NCI-H510A (cell line): ENCODE measurements at regions not wholly inside any gene's neighbourhood (a gene's known extent, or its start where the extent isn't known, plus 50 kb on each side); places are given as distances from the start of the nearest gene placed in this dataset.

Experiments used
- DNase-seq: peaks from one replicate; lab custom pipeline; 2025; lab: John Stamatoyannopoulos, UW

DNA sequence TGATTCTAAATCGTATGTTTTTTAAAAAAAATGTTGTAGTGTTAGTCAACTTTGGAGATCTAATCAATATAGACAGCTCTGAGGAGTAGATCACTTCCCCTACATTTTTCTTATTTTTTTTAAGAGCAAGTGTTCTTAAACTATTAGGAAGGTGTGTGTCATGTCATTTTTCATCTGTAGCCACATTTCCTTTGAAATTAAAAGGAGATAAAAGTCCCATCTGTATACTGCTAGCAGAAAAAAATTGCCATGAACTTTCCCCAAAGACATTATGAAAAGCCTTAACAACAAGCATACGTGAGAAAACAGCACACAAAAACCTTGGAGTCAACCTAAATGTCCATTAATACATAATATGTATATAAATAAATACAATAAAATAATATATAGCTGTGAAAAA is 286.6 kb downstream of the ETS1 start:
- no peak for DNase-seq

DNA sequence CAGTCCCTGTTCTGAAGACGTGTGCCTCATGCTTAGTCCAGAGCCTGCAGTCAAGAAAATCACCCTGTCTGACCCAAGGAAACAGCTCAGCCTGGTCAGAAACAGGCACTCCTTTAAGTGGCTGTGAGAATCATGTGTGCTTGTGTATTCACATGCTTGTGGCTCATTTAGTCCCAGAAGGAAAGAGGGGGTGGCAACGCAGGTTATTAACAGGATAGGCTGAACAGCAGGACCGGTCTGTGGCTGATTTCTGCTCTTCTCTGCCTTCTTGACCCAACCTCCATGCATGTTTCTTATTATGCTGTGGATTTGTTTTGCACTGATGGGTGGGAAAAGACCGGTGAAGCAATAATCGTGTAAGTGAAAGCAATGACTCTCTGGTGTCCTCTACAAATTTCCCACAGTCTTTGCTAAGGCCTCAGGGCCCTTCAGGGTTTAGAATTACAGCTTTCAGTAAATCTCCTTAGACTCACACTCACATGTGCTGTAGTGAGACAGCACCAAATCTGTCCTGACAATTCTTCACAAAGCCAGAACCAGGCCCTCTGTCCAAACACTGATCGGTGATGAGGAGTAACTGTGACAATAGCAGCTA is 288.1 kb downstream of the ETS1 start:
- no peak for DNase-seq

DNA sequence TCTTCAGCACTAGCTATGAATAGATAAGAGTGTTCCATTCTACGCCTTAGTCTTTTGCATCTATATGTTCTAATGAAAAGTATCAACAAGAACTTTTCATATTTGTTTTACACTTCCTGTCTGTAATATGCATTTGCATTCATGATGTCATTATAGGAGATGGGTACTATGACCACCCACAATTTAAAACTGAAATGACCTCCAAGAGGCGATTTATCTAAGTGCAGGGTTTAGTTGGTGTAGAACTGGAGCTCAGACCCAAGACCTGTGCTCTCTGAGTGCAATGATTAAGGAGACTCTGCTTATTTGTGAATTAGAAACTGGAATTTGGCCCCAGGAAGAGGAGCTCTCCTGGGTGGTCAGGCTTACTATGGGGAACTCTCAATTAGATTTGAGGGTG is 289.1 kb downstream of the ETS1 start:
- DNase-seq: no peak

DNA sequence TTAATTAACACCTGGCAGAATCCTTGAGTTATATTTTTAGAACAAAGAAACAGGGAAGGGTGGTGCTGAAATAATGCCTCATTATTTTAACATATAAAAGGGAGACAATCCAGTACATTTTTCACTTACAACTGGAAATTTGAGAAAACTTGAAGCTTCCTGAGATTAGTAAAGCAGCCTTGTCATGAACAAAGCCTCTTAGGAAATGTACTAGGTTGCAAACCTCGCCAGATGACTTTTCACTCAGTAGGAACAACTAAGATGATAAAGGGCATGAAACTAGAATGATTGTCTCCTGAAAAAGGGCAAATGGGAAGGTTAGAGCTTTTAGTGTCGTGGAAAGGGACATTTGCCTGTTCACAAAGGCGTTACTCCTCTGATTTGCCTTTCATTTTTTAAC is 289.6 kb downstream of the ETS1 start:
- DNase-seq: no peak

DNA sequence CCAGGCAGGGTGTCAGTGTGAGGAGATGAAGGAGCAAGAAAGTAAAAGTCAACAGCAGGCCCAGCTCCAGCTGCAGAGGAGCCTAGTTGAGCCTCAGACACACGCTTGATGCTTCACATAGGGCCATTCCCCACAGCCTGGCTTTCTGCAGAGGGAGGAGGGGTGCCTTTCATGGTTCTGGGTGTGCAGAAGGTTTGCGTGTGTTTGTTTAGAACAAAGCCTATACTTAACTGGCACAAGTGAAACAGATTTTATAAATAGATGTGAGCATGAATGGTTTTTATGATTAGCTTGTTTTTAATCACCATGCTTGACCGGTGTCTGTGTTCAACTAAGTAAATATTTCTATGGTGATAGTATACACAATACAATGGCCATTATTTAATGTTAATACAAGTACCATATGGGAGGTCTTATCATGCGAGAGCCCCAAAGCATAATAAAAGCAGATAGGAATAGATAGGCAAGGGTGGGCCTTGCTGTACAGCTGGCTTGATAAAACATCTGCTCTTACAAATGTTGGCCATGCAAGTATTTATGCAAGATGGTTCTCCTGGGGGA is 290.2 kb downstream of the ETS1 start:
- DNase-seq: peak; percentile 88

DNA sequence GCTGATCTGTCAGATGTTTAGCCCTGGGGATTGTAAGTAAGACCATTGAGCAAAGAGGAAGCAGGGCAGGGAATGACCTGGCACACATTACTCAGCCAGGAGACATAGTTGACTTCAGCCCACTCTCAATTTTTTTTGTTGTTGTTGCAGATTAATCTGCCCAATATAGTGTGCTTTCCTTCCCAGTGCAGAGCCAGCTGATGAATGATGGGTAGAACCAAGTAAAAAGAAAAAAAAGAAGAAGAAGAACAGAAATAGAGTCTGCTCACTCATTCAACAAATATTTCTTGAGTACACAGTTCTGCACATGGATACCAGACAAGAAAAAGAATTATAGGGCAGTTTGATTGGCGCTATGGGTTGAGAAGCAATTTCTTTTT is 292.7 kb downstream of the ETS1 start:
- no peak for DNase-seq

DNA sequence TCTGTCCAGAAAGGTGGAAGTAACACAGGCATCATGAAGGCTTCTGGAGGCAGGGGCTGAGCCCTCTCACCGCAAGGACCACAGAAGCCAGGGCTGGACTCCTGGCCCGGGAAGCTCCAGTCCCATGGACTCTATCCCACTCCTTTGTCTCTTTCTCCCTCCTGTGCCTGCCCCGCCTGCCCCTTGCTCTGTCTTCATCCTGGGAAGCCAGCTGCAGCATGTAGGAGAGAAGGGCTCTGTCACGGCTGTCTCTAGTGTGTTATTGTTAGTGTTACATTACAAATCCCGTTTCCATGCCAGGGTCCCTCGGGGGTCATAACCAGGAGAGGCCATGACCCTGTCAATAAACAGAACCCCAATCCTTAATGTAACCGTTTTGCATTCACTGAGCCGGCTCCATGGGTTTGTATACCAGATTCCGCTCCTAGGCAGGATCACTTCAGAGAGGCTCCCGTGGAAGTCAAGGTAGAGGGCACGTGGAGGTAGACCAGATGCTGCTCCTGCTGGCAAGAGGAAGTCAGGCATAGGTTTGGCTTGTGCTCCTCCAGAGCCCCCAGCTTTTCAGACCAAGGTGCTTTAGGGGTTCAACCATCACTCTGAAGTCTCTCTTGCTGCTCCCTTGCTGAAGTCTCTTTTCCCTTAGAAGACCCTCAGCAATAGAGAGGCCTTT is 293.2 kb downstream of the ETS1 start:
- no peak for DNase-seq

DNA sequence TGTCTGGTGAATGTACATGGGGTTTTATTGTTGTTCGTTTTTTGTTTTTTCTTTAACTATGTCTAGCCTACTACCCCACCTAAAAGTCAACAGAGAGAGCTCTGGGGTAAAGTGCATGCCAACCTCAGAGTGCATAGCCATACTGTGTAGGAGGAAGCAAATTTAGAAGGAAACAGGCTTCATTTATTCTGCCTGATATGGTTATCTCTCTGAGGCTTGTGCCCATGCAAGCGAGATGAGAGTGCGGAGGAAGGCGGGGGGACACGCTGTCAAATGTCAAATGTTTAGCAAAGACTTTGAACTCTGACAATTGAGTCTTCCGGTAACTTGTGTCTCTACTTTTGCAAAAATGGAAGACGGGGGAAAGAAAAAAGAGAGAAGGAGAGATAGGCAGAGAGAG is 295.5 kb downstream of the ETS1 start:
- DNase-seq: no peak

DNA sequence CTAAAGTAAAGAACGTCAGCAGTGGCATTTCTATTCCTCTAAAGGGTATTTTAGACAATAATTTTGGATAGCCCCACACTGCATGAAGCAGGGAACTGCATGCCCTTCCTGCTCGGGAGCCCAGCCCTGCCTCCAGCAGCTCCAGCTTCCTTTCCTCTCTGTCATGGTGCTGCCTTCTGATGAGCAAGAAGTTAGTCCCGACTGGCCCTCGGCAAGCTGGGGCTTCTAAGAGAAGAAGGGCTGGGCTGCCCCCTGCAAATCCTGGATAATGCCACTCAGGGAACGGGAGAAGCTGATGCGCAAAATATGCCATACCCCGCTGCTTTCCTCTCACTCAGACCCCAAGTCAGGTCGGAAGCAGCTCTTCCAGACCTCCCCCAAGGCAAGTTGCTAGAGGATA is 296.4 kb downstream of the ETS1 start:
- DNase-seq: no peak

DNA sequence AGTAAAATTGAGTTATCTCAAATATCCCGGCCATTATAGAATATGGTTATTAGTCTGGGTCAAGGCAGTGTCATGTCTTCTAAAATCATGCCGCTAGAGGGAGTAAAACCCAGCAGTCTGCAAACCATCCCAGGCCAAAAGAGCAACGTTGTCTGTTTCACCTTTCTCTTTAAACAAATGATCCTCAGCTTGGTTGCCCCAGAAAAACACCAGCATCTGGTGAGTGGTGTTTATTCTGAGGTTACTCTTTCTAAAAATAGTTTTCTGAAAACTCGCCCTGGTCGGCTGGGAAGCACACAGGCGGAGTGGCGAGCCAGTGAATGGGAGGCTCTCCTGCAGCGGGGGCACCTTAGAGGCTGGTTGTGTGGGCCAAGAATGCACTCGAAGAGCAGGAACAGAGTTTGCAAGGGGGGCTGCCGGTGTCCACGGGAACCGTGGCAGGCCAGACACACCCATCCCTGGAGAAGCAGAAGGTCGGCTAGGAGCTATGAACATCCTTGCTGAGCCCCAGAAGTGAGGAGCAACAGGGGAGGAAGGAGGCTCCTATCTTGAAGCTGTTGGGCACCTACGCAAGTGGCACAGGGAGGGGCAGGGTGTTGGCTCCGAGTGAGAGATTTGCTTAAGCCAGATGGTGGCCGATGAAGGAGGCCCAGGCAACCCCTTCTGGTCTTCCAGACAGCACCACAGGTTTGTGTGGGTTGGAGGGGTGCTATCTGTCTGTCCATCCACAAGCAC is 297.1 kb downstream of the ETS1 start:
- peak; percentile 82 for DNase-seq

DNA sequence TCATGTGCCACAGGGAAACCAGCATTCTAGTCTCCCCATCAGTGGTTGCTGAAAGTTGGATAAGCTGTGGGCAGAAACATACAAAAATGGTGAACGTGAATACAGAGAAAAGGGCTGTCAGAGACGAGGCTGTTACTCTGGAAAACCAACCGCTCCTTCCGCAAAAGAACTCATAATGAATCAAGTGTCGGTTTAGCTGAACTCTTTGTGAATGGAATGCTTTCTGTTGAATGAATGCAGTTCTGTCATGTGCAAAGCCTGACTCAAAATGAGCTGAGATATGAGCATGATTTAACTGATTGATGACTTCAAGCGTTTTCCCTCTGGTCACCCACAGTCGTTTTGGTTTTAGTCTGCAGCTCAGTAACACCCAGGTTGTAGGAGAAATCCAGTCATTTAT is 298.3 kb downstream of the ETS1 start:
- no peak for DNase-seq

DNA sequence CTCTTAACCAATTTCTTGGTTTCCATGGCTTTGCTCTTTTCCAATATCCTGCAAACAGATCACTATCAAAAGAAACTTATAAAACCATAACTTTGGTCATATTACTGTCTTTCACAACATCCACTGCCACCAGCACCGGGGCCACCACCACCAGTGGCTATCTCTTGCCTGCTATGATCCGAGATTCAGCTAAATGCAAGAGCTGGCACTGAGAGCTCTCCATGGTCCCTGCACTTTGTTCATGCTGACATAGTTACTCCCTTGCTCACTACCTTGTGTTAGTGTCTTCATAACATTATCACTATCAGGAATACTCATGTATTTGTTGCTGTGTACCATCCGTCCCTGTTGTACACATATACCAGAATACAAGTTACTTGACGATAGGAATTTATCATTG is 299.0 kb downstream of the ETS1 start:
- DNase-seq: no peak

DNA sequence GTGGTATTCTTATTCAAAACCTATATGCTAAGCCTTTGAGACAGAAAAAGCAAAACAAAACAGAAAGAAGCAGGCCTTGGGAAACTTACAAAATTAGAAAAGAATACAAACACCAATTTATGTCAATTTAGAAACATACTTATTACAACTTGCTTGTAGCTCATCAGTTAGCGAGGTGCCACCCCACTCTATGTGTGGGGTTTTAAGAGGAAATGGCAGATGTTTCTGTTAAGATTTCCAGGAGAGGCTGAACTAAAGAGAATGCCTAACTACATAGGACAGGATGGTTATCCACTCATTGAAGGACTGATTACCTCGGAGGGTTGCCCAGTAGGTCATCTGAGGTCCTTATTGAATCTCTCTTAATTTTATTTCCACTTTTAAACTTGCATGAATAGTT is 302.0 kb downstream of the ETS1 start:
- DNase-seq: no peak

DNA sequence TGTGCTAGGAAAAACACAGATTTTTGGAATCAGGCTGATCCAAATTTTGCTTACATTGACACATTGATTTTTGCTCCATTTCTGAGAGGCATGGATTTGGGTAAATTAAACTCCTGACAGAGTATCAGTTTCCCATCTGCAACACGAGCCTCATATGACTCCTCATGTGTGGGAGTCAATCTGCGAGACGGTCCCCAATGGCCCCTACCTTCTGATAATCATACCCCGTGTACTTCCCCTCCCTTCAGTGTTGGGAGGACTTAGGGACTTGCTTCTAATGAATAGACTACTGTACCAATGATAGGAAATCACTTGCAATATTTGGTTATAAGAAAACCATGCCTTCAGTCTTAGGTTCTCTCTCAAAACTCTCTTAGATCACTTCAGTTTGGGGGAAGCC is 302.7 kb downstream of the ETS1 start:
- no peak for DNase-seq

DNA sequence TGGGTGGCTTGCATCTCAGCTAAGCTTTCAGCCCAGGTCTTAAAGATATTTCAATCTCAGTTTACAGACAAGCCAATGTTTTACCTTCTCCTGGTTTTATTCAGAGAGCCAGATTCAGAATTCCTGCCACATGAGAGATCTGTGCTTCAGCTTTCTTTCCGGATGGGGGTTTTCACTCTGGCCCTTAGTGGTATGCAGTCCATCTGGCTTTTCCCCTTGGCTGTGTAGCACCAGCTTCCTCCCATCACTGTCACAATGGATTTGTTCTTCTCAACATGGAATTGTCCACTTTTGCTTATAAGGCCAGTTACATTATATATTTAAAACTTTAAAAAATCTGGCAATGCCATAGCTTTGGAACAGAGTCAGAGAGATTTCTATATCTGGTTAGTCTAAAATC is 303.9 kb downstream of the ETS1 start:
- DNase-seq: no peak

DNA sequence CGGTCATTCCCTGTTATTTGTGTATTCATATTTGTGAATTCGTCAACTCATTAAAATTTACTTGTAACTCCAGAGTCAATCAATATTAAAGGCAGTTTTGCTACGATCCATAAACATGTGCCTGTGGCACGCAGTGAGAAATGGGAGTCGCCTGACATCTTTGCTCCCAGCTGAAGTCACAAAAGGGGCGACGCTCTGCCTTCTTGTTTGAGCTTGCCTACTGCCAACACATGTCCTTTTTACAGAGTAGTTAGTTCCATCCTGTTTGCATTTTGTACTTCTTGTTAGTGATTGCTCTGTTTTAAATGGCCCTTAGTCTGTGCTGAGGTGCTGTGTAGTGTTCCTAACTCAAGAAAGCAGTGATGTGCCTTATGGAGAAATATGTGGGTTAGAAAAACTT is 305.3 kb downstream of the ETS1 start:
- DNase-seq: no peak

DNA sequence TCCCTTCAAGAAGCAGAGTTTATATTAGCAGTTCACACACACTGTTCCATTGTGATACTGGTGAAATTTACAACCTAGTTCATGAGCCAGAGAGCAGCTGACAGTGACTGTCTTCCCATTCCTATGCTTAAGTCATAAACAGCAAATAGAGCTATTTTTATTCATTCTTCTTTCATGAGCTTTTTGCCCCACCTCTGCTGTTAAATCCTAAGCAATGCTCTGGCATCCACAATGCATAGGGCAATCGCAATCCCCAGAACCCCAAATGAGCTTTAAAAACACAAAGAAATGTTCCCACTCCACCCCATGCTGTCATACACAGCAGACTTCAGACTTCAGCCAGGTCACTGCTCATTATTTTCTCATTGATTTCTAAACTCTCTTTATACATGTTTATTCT is 307.5 kb downstream of the ETS1 start:
- DNase-seq: no peak

DNA sequence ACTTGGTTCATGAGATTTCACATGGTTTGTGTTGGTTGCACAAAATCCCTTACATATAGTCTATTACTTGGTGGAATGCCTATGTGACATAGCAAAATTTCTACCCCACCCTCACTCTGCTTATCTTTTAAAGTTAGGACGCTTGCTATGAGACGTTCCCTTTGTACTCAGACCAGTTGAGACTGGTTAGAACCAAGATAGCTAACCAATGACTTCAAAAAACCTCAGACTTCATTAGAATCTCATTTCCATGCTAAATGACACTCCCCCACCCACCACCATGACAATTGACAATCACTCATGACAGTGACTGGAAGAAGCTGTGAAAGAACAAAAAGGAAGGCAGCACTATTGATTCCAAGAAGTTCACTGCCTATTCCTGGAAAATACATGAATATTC is 313.6 kb downstream of the ETS1 start:
- no peak for DNase-seq

DNA sequence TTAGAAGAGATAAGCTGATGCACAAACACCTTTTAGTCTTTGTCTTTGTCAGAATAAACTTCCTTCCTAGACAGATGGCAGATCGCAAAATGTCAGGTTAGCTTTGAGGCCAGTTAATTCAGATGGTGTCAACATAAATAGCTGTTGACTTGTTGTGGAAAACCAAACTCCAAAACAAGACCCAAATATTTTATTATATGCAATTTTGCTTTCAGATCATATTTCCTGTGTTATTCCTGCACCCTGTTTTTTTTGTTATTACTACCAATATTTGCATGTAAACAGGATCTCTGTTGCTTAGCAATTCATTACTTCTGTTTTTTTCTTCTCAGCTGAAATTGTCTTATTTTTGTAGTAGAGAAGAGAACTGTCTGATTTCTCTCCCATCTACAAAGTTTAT is 316.0 kb downstream of the ETS1 start:
- DNase-seq: no peak

DNA sequence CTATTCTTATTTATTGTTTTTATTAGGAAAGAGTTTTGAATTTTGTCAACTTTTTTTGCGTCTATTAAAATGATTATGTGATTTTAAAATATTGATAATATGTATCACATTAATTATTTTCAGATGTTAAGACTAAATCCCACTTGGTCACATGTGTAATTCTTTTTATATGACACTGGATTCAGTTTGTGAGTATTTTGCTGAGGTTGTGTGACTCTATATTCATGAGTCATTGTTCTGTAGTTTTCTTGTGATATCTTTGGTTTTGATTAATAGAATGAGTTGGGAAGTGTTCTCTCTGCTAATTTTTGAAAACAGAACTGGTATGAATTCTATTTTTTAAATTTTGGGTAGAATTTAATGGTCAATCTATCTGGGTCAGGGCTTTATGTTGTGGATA is 317.9 kb downstream of the ETS1 start:
- no peak for DNase-seq

DNA sequence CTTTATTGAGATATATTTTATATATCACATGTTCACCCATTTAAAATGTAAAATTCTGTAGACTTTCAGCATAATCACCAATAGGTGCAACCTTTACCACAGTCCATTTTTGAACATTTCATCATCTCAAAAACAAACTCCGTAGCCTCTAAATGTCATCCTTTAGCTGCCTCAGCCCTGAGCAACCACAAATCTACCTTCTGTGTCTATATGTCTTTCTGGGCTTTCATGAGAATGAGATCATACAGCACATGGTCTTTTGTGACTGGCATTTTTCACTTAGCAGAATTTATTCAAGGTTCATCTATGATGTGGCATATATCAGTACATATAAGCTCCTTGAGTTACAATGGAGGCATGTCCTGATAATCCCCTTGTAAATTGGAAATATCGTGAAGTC is 320.5 kb downstream of the ETS1 start:
- no peak for DNase-seq

DNA sequence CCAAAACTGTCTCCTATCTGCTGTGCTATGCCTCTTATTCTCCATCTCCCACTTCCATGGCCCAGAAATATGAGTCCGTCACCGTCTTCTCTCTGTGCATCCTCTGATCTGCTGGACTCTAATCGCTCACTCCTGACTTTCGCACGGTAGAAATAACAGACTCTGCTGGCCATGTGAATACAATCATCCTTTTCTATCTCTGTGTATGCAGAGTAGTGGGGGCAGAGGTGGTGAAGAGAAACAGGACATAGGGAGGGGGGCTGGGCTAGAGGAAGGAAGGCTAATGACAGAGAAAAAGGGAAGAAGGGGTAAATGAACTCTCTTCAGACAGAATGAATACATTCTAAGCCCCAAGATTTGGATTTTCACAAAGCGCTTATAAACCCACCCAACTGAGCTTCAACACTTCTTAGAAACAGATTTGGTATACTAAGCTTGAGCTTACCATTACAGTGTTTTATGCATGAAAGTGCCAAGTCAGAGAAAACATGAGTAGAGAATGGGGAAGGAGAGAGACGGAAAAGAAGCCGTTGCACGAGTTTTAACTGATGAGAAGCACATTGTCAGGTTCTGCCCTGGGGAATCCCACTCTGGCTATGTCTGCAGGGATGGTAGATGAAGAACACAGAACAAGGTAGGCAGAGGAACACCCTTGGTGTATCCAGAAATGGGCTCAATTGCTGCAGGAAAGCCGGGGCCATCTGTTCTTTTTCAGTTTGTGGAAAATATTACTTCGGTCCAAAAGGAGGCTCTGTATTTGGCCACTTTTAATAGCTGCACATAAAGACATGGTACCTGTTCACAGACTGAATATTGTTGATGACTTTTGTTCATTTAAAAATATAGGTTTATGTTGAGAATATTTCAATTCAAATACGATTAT is 324.7 kb downstream of the ETS1 start:
- DNase-seq: no peak
